ENCODE measurements at regions not wholly inside any gene's neighbourhood (a gene's known extent, or its start where the extent isn't known, plus 50 kb on each side); places are given as distances from the start of the nearest gene placed in this dataset.

DNA sequence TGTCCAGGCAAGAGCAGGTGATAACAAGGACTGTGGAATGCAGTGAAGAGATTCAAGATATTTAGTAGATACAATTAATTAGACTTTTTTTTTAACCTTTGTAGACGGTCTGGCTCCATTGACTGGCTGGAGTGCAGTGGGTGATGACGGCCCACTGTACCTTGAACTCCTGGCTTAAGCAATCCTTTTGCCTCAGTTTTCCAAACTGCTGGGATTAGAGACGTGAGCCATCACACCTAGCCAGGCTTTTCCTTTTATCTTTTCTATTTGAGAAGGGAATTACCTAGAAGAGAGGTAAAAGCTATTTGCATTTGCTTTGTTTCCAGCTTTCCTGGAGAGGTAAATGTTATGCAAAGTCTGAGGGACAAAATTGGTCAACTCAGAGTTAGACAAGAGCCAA lies 213.0 kb upstream of the MAGI2 start:
- TF ChIP-seq, protein P1, sequence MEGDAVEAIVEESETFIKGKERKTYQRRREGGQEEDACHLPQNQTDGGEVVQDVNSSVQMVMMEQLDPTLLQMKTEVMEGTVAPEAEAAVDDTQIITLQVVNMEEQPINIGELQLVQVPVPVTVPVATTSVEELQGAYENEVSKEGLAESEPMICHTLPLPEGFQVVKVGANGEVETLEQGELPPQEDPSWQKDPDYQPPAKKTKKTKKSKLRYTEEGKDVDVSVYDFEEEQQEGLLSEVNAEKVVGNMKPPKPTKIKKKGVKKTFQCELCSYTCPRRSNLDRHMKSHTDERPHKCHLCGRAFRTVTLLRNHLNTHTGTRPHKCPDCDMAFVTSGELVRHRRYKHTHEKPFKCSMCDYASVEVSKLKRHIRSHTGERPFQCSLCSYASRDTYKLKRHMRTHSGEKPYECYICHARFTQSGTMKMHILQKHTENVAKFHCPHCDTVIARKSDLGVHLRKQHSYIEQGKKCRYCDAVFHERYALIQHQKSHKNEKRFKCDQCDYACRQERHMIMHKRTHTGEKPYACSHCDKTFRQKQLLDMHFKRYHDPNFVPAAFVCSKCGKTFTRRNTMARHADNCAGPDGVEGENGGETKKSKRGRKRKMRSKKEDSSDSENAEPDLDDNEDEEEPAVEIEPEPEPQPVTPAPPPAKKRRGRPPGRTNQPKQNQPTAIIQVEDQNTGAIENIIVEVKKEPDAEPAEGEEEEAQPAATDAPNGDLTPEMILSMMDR (IDR thresholded peaks at IDR 0.05; ENCODE audit: insufficient read depth, missing control alignments), result no peak
- FAIRE-seq (no peak), DNase-seq (ENCODE audit: insufficient read length, low spot score) (no peak)

DNA sequence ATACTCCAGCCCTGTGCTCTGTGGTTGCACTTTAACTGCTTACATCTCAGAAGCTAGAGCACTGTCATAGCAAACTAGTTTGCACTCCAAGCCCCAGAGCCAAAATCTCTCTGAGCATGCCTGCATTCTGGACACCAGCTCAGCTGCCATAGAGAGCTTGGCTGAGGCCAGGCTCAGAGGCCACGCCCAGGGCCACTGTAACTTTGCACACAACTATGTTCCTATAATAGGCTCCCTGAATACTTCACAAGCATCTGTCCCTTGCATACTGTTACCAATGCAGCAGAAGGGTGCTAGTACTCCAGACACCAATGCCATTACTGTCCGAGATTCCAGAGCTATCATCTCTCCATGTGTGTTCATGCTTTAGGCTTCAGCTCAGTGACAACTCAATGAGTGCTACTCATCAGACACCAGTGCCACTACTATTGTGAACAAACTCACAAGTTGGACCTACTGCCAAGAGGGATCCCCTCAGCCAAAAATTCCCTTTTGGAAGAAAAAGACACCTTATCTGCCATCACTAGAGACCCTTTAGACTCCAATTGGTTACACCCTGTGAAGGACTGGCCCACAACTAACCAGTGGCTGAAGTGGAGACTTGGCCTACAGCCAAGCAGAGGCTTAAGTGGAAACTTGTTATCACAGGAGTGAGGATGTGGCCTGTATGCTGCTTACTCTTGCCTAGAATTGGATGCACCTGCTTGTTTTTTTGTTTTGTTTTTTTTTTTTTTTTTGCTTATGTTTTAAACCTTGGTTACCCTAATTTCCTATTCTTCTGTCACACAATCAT lies 211.6 kb upstream of the MAGI2 start:
- no peak for DNase-seq (ENCODE audit: insufficient read length, low spot score)
- FAIRE-seq, result no peak
- TF ChIP-seq, protein P1 (IDR thresholded peaks at IDR 0.05; ENCODE audit: insufficient read depth, missing control alignments), result no peak

DNA sequence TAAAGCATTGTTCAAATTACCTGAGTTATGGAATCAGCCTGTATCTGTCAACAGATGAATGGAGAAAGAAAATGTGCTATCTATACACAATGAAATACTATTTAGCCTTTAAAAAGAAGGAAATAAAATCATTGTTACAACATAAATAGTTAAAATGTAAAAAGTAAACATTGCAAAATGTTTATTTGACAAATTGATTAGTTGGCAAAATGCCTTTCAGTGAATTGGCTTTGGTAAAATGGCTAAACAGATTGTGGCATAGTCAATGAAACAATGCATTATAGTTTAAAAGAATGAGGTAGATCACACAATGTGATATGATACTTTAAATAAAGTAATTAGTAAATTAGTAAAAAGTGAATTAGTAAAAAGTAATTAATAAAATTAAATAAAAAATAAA lies 204.8 kb upstream of the MAGI2 start:
- DNase-seq (ENCODE audit: insufficient read length, low spot score), result no peak
- TF ChIP-seq, protein P1 (IDR thresholded peaks at IDR 0.05; ENCODE audit: insufficient read depth, missing control alignments), result no peak
- no peak for FAIRE-seq

DNA sequence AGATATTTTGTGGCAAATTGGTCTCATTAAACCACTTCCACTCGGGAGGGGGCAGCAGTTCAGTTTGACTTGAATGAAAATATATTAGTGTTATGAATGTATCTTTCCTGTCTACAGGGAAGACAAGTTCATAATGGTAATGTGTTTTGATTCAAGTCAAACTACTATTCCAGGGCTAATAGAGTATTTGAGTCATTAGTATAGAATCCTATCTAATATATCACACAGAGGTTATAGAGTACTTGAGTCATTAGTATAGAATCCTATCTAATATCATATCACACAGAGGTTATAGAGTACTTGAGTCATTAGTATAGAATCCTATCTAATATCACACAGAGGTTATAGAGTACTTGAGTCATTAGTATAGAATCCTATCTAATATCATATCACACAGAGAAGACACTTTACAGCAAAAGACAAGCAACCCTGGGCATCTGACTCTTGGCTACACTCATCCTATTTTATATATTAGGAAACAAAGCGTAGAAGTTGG lies 199.7 kb upstream of the MAGI2 start:
- TF ChIP-seq, protein P1 (IDR thresholded peaks at IDR 0.05; ENCODE audit: insufficient read depth, missing control alignments), result no peak
- FAIRE-seq (no peak), DNase-seq (ENCODE audit: insufficient read length, low spot score) (no peak)

DNA sequence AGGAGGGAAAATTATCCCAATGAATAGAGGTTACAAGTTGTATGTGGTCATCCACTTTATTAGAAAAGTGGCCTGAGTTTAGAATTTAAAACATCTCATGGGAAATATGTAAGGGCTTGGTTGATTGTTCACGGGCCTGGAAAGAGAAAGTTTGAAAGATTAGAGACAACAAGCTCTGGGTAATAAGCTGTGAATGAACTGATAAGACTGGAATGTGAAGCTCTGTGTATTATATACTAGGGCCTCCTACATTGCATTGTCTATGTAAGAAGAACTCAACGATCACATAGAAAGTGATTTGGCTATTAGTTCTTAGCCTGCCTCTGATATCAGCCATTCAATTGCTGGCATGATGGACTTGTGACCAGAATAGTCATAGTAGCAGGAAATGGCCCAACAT lies 199.2 kb upstream of the MAGI2 start:
- DNase-seq (ENCODE audit: insufficient read length, low spot score), result no peak
- TF ChIP-seq, protein P1 (IDR thresholded peaks at IDR 0.05; ENCODE audit: insufficient read depth, missing control alignments), result no peak
- FAIRE-seq, result no peak

DNA sequence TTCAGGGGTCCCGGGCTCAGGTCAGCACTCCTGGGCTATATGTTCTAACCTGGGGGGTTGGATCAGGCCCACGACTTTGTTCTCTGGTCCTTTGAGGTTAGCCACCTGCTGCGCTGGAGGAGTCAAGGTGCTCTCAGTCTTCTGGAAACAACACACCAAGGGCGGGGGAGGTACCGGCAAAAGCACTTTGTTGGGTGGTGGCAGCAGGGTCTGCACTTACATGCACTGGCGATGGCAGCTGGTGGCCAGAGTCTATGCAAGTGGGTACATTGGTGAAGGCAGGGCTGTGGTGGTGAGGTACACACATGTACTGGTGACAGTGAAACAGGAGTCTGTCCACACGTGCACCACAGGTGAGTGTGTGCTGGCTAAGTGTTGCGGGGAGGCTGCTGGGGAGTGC lies 194.2 kb upstream of the MAGI2 start:
- TF ChIP-seq, protein P1 (IDR thresholded peaks at IDR 0.05; ENCODE audit: insufficient read depth, missing control alignments), result no peak
- FAIRE-seq (no peak), DNase-seq (ENCODE audit: insufficient read length, low spot score) (no peak)

DNA sequence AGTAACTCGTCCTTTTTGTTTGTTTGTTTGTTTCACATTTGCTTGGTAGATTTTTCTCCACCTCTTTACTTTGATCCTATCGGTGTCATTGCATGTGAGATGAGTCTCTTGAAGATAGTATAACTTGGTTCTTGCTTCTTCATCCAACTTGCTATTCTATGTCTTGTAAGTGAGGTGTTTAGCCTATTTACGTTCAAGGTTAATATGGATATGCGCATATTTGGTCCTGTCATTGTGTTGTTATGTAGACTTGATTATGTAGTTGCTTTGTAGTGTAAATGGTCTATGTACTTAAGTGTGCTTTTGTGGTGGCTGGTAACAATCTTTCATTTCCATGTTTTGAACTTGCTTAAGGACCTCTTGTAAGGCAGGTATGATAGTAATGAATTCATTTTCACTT lies 192.8 kb upstream of the MAGI2 start:
- no peak for FAIRE-seq
- DNase-seq (ENCODE audit: insufficient read length, low spot score), result no peak
- TF ChIP-seq, protein P1 (IDR thresholded peaks at IDR 0.05; ENCODE audit: insufficient read depth, missing control alignments), result no peak
